ENCODE measurements at regions not wholly inside any gene's neighbourhood (a gene's known extent, or its start where the extent isn't known, plus 50 kb on each side); places are given as distances from the start of the nearest gene placed in this dataset.
A peak's percentile ranks its signal among the peaks of the same experiment; 100 is the strongest.

DNA sequence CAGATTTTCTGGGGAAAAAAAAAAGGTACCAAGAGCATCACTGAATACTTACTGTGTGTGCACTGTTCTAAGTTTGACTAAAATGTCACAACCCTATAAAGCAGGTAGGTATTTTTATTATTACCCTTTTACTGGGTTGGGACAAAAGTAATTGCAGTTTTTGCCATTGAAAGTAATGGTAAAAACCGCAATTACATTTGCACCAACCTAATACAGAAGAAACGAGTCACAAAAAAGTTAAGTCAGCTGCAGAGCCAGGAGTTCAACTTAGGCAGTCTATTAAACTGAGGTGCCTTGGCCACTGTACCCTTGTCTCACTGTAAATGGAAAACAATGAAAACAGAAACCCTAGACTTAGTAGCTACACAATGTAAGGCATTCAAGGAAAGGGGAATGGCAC, 281.9 kb downstream of the SUCLA2 start:
- intact Hi-C loops (cut with DNase I): no loop called here
- TF ChIP-seq POLR2A (IDR thresholded peaks at IDR 0.05) (no peak), CTCF (IDR thresholded peaks at IDR 0.05) (no peak)
- H3K4me1 ChIP-seq (replicated peaks in 1 of 2): no peaks in the 10 kb centered on the region
- H3K4me3 ChIP-seq: no peak overlapping the region
- H3K27ac ChIP-seq: no peak overlapping the region
- no peaks in the 10 kb centered on the region for H3K36me3 ChIP-seq (replicated peaks in 1 of 2)
- WGBS, 4 donors: 76 to 93% (median 87%) methylated on average over 2 of the region's 2 CpGs
- no peaks in the 10 kb centered on the region for H3K27me3 ChIP-seq
- no peak for DNase-seq
- H3K9me3 ChIP-seq (replicated peaks in 1 of 3): no peaks in the 10 kb centered on the region

DNA sequence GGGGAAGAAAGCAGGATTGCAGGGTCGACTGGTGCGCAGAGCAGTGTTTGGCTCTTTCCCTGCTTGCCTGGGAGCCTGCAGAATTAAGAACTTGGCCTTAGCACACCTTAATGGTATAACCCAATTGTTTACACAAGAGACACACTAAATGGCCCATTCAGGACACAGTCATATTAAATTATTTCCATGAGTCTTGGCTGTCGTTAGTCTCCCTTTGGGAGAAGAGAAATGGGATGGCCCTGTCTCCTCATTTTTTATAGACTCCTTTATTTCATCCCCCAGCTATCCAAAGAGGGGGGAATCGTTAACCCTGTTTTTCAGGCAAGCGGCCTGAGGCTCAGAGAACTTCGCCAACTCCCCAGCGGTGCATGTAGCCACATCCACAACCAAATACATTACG, 282.5 kb downstream of the SUCLA2 start:
- WGBS, 4 donors: 68 to 75% (median 73%) methylated on average over 8 of the region's 8 CpGs
- no peaks in the 10 kb centered on the region for H3K36me3 ChIP-seq (replicated peaks in 1 of 2)
- no peaks in the 10 kb centered on the region for H3K27me3 ChIP-seq
- H3K27ac ChIP-seq: no peak overlapping the region
- intact Hi-C loops (cut with DNase I): no loop called here
- TF ChIP-seq CTCF (IDR thresholded peaks at IDR 0.05): no peak
- TF ChIP-seq POLR2A (IDR thresholded peaks at IDR 0.05): no peak
- no peak for DNase-seq
- H3K9me3 ChIP-seq (replicated peaks in 1 of 3): no peaks in the 10 kb centered on the region
- H3K4me3 ChIP-seq: no peak overlapping the region
- H3K4me1 ChIP-seq (replicated peaks in 1 of 2): no peaks in the 10 kb centered on the region

DNA sequence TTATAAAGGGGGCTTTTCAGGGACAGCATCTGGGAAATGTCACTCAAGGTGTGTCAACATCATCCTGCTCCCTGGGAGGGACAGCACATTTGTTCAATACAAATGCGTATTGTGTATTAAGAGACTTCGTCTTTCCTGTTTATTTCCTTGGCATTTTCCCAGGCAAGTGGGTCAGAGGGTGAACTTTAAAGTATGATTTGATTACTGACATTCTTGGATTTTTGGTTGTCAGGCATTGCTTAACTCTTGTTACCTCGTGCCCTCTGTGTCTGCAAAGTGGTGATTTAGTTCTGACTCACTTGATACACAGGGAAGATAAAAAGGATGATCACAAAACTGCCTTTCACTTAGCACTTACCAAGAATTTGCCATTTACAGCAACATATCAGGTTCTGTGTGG, 292.7 kb downstream of the SUCLA2 start:
- no peaks in the 10 kb centered on the region for H3K27me3 ChIP-seq
- H3K9me3 ChIP-seq (replicated peaks in 1 of 3): no peaks in the 10 kb centered on the region
- no peaks in the 10 kb centered on the region for H3K4me1 ChIP-seq (replicated peaks in 1 of 2)
- no peak overlapping the region for H3K4me3 ChIP-seq
- TF ChIP-seq POLR2A (IDR thresholded peaks at IDR 0.05) (no peak), CTCF (IDR thresholded peaks at IDR 0.05) (no peak)
- DNase-seq: peak in 1 of 7 donors; percentile 15
- intact Hi-C loops (cut with DNase I): no loop called here
- H3K36me3 ChIP-seq (replicated peaks in 1 of 2): no peaks in the 10 kb centered on the region
- H3K27ac ChIP-seq: no peak overlapping the region
- WGBS, 4 donors: 30 to 43% (median 37%) methylated on average over 3 of the region's 3 CpGs

DNA sequence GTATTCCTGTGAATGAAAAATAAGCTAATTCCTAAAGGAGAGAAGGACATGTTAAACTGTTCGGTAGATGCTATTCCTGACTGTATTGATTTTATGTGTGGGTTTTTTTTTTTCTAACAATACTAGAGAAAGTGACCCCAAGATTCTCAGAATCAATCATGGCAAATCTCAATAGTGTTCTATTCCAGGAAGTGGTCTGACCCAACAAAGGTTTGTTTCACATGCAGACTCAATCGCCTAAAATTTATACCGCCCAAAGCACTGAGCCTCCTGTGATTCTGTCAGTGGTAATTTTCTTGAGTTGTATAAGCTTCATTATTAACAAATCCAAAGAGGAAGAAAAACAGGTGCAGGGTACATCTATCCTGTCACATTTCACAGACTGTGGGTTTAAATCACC, 293.7 kb downstream of the SUCLA2 start:
- H3K9me3 ChIP-seq (replicated peaks in 1 of 3): no peaks in the 10 kb centered on the region
- no peaks in the 10 kb centered on the region for H3K27me3 ChIP-seq
- no peak overlapping the region for H3K4me3 ChIP-seq
- H3K27ac ChIP-seq: no peak overlapping the region
- H3K36me3 ChIP-seq (replicated peaks in 1 of 2): no peaks in the 10 kb centered on the region
- intact Hi-C loops (cut with DNase I): no loop called here
- WGBS, 4 donors: 58 to 86% (median 68%) methylated on average over 3 of the region's 3 CpGs
- TF ChIP-seq POLR2A (IDR thresholded peaks at IDR 0.05) (no peak), CTCF (IDR thresholded peaks at IDR 0.05) (no peak)
- H3K4me1 ChIP-seq (replicated peaks in 1 of 2): no peaks in the 10 kb centered on the region
- no peak for DNase-seq

All from adrenal gland (tissue), 9 donors.